Spleen (tissue), 11 donors: ENCODE measurements at regions not wholly inside any gene's neighbourhood (a gene's known extent, or its start where the extent isn't known, plus 50 kb on each side); places are given as distances from the start of the nearest gene placed in this dataset.

ENCODE experiments used
- DNase-seq: peaks from one replicate; pipeline ENCODE4 v3.0.0-alpha.2; 2020
- H3K27ac ChIP-seq, 8 donors: fragments of 200-600 bp; sonication (generic) in 7 of 8; 1 replicate in 4 of 8; 2 replicates in 4 of 8; pipeline versions ENCODE4 v1.5.0 to v1.8.0; 2016 to 2021; ENCODE audit warnings: inconsistent platforms in 4 of 8, mild to moderate bottlenecking in 4 of 8, moderate library complexity in 1 of 8
- H3K27me3 ChIP-seq, 7 donors: fragments of 200-600 bp; sonication (generic) in 6 of 7; replicated peaks in 1 of 7; 1 replicate in 4 of 7; 2 replicates in 3 of 7; pipeline versions ENCODE4 v1.5.0 to v1.8.0; 2016 to 2021; ENCODE audit warnings: inconsistent platforms in 3 of 7, mild to moderate bottlenecking in 1 of 7
- H3K36me3 ChIP-seq, 6 donors: fragments of 200-600 bp; sonication (generic) in 5 of 6; 1 replicate in 4 of 6; 2 replicates in 2 of 6; pipeline versions ENCODE4 v1.5.0 to v1.8.0; 2016 to 2021; ENCODE audit warnings: inconsistent platforms in 2 of 6
- H3K4me1 ChIP-seq, 6 donors: fragments of 200-600 bp; sonication (generic) in 5 of 6; 1 replicate in 3 of 6; 2 replicates in 3 of 6; pipeline versions ENCODE4 v1.5.0 to v1.8.0; 2016 to 2021; ENCODE audit warnings: inconsistent platforms in 3 of 6
- H3K4me3 ChIP-seq, 8 donors: fragments of 200-600 bp; sonication (generic) in 7 of 8; 1 replicate in 4 of 8; 2 replicates in 4 of 8; pipeline versions ENCODE4 v1.5.0 to v1.8.0; 2016 to 2021; ENCODE audit warnings: inconsistent platforms in 4 of 8, mild to moderate bottlenecking in 4 of 8, moderate library complexity in 2 of 8
- H3K9me3 ChIP-seq, 8 donors: fragments of 200-600 bp; sonication (generic) in 7 of 8; 1 replicate in 4 of 8; 2 replicates in 4 of 8; pipeline versions ENCODE4 v1.5.0 to v1.8.0; 2016 to 2021; ENCODE audit warnings: inconsistent platforms in 4 of 8
- POLR2A ChIP-seq, 3 donors: fragments of 450-650 bp; IDR thresholded peaks; one replicate each; pipeline ENCODE4 v1.5.1; 2017; ENCODE audit warnings: antibody characterized with exemption in 3 of 3, mild to moderate bottlenecking in 1 of 3
- POLR2AphosphoS5 ChIP-seq, 3 donors: sonication (generic); formaldehyde crosslinking; IDR thresholded peaks; one replicate each; pipeline ENCODE4 v1.5.1; 2017; ENCODE audit warnings: antibody characterized with exemption in 3 of 3
- WGBS, 5 donors: extraction: QIAGEN DNeasy Blood & Tissue Kit in 3 of 5; methylation state at CpG; one replicate each; pipeline versions ENCODE4 v1.1.5 to v1.1.7; 2013 to 2018; 5-methylcytosine and 5-hydroxymethylcytosine counted together
- intact Hi-C: fragments of 100-400 bp; cut with DNase I; formaldehyde crosslinking; loops from one replicate; pipeline ENCODE4 v1.15.0; 2023; ENCODE audit warnings: low total_unique reads
- TF ChIP-seq, protein P1 (sequence below), 11 experiments: fragments of 200-600 bp in 7 of 11; fragments of 450-650 bp in 4 of 11; sonication (generic) in 4 of 11; IDR thresholded peaks in 8 of 11; conservative IDR thresholded peaks in 3 of 11; 1 replicate in 7 of 11; 2 replicates in 4 of 11; pipeline versions ENCODE4 v1.4.0 to v1.8.0; 2016 to 2021; ENCODE audit warnings: antibody characterized with exemption in 11 of 11, inconsistent platforms in 4 of 11, mild to moderate bottlenecking in 1 of 11
- donor health status: healthy with polysubstance abuse.
- donor health status: DM: no; HTN: no; CAD: no; lungs with moderate emphysema.
- donor health status: DM: no; HTN: no; CAD: no.
- donor health status: Bipolar disorder and iron deficiency.
- donor health status: healthy.
- donor health status: DM: no; HTN: no; CAD: no.
- donor health status: DM: yes; HTN: yes; CAD: no.

DNA sequence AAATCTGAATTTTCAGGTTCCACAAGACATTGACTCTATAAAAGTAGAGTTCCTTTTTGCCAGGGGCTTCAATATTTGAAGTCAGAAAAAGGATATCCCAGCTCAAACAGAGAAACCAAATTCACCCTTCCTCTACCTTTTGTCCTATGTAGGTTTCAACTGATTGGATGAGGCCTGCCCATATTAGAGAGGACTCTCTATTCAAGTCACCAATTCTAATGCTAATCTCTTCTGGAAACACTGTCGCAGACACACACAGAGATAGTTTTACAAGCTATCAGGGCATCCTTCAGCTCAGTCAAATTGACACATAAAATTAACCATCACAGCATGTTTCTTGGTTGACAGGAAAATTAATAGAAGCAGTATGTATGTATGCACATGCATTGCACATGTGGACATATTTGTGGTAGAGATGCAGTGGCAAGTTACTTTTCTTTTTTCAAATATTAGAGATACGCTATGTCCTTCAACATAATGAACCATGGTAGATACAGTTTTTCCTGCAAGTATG, 207.1 kb downstream of the RAD51AP2 start:
- H3K9me3 ChIP-seq: no peaks in the 10 kb centered on the region
- no peak overlapping the region for H3K4me3 ChIP-seq
- no peaks in the 10 kb centered on the region for H3K27me3 ChIP-seq
- no peak overlapping the region for H3K27ac ChIP-seq
- no peak for TF ChIP-seq POLR2AphosphoS5 (IDR thresholded peaks at IDR 0.05)
- TF ChIP-seq, protein P1, sequence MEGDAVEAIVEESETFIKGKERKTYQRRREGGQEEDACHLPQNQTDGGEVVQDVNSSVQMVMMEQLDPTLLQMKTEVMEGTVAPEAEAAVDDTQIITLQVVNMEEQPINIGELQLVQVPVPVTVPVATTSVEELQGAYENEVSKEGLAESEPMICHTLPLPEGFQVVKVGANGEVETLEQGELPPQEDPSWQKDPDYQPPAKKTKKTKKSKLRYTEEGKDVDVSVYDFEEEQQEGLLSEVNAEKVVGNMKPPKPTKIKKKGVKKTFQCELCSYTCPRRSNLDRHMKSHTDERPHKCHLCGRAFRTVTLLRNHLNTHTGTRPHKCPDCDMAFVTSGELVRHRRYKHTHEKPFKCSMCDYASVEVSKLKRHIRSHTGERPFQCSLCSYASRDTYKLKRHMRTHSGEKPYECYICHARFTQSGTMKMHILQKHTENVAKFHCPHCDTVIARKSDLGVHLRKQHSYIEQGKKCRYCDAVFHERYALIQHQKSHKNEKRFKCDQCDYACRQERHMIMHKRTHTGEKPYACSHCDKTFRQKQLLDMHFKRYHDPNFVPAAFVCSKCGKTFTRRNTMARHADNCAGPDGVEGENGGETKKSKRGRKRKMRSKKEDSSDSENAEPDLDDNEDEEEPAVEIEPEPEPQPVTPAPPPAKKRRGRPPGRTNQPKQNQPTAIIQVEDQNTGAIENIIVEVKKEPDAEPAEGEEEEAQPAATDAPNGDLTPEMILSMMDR (IDR thresholded peaks at IDR 0.05 in 8 of 11, conservative IDR thresholded peaks at IDR 0.05 in 3 of 11): no peak
- TF ChIP-seq POLR2A (IDR thresholded peaks at IDR 0.05): no peak
- intact Hi-C loops: no loop called here
- WGBS, 5 donors: 92 to 99% (median 96%) methylated on average over 2 of the region's 2 CpGs
- no peaks in the 10 kb centered on the region for H3K4me1 ChIP-seq
- DNase-seq: no peak
- no peaks in the 10 kb centered on the region for H3K36me3 ChIP-seq

DNA sequence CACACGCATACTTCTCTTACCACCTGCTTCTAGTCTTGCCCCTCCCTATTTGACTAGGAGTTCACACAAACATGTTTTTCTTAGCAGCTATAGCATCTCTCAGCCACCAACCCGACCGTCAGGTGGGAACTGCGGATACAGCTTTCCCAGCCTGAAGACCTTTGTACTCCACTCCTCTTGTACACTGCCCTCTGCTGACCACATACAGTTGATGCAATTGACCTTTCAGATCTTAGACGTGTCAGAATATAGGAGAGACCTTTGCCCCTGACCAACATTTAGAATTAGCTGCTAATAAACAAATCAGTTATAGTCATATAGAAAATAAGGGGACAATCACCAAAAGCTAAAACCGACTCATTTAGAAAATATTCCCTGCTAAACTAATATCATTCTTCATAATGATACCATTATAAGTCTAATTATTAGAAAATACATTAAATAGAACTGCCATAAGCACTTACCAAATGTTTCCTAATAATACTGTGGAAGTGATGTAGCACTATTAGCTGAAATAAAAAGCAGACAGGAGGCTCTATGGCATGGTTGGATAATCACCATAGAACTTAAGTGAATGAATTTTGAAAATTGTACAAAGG, 208.4 kb downstream of the RAD51AP2 start:
- no peak for DNase-seq
- Histone ChIP-seq H3K27ac (no peak overlapping the region), H3K27me3 (no peaks in the 10 kb centered on the region), H3K36me3 (no peaks in the 10 kb centered on the region), H3K4me3 (no peak overlapping the region), H3K4me1 (no peaks in the 10 kb centered on the region), H3K9me3 (no peaks in the 10 kb centered on the region)
- intact Hi-C loops: loop anchor here (5.0 kb wide), 1 partner anchor 538 kb away; no protein-coding TSS in a partner anchor
- 22 to 32% (median 26%) methylated on average over 6 of the region's 6 CpGs for WGBS, 5 donors
- TF ChIP-seq, protein P1 (IDR thresholded peaks at IDR 0.05 in 8 of 11, conservative IDR thresholded peaks at IDR 0.05 in 3 of 11): peak in 9 of 11 experiments; percentile 29 to 66 (median 53)
- TF ChIP-seq POLR2A (IDR thresholded peaks at IDR 0.05): no peak

DNA sequence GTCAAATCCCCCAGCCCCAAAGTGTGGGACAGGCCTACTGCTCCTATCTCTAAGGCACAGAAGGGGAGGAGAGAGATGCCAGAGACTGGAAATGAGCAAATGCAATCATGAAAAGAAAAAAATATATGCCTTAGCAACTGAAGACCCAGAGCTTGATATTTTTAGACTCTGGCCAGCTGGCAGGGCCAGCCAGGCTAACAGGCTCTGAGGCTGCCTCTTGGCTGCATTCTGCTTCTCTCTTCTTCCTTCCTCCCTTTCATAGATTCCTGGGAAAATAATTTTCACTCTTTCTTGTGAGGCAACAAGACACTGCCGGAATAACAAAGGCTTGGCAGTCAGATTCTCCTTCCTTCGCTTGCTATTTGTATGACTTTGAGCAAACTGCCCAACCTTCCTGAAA, 209.1 kb downstream of the RAD51AP2 start:
- H3K4me3 ChIP-seq: no peak overlapping the region
- H3K27ac ChIP-seq: no peak overlapping the region
- intact Hi-C loops: loop anchor here (5.0 kb wide), 1 partner anchor 537 kb away; no protein-coding TSS in a partner anchor
- no peaks in the 10 kb centered on the region for H3K4me1 ChIP-seq
- no peaks in the 10 kb centered on the region for H3K27me3 ChIP-seq
- DNase-seq: no peak
- 80 to 88% (median 87%) methylated on average over 2 of the region's 2 CpGs for WGBS, 5 donors
- H3K36me3 ChIP-seq: no peaks in the 10 kb centered on the region
- TF ChIP-seq, protein P1 (IDR thresholded peaks at IDR 0.05 in 8 of 11, conservative IDR thresholded peaks at IDR 0.05 in 3 of 11): no peak
- TF ChIP-seq POLR2A (IDR thresholded peaks at IDR 0.05) (no peak), POLR2AphosphoS5 (IDR thresholded peaks at IDR 0.05) (no peak)
- H3K9me3 ChIP-seq: no peaks in the 10 kb centered on the region

DNA sequence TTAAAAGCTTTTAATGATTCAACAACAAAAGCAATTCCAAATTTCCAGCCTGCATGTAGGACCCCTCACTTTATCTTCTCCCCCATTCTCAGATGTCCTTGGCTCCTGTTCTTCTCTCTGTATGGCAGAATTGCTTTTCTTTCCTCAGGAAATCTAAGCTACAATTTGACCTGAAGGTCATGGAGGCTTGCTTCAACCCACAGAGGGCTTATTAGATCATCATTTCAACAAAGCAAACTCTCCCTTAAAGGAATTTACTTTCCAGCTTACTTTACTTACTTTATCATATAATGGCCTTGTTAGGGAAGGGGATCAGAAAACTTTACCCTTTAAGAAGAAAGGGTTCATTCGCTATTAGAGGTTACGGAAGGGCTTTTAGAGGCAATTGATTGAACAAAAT, 211.5 kb downstream of the RAD51AP2 start:
- no peaks in the 10 kb centered on the region for H3K4me1 ChIP-seq
- TF ChIP-seq, protein P1 (IDR thresholded peaks at IDR 0.05 in 8 of 11, conservative IDR thresholded peaks at IDR 0.05 in 3 of 11): no peak
- TF ChIP-seq POLR2AphosphoS5 (IDR thresholded peaks at IDR 0.05): no peak
- TF ChIP-seq POLR2A (IDR thresholded peaks at IDR 0.05): no peak
- intact Hi-C loops: loop anchor here (5.0 kb wide), 1 partner anchor 534 kb away; no protein-coding TSS in a partner anchor
- no peaks in the 10 kb centered on the region for H3K27me3 ChIP-seq
- H3K36me3 ChIP-seq: no peaks in the 10 kb centered on the region
- 86 to 92% (median 89%) methylated on average over 2 of the region's 2 CpGs for WGBS, 5 donors
- no peak overlapping the region for H3K4me3 ChIP-seq
- no peak for DNase-seq
- no peak overlapping the region for H3K27ac ChIP-seq
- H3K9me3 ChIP-seq: no peaks in the 10 kb centered on the region
